DMS153 treated with DMSO at 0.1 percent for 48 hours (cell line): ENCODE measurements at regions not wholly inside any gene's neighbourhood (a gene's known extent, or its start where the extent isn't known, plus 50 kb on each side); places are given as distances from the start of the nearest gene placed in this dataset.
"Not testable (repeated sequence)": the region's sequence is repeated elsewhere in the genome, so short reads cannot be mapped to it uniquely, and the experiment has no call there.

Experiments used
- DNase-seq: peaks from one replicate; lab custom pipeline; 2025; ENCODE audit not compliant: unreplicated experiment; lab: John Stamatoyannopoulos, UW

DNA sequence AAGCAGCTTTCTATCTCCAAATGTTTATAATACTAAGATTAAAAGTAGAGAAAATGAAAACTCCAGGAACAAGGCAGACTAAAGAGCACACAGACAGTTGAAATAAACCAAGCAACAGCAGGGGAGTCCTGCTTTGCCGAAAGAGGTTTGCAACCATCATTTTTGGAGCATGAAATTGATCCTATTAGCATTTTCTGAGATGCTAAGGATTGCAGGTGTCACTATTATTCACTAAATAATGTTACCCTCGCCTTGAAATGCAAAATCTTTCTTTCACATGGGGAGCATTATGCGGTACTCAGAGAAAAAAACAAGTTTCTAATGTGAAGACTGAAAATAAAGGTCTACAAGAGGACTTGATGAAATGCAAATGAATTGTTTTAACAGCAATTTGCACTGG, 81.7 kb upstream of the DNAJC10 start:
- no peak for DNase-seq

DNA sequence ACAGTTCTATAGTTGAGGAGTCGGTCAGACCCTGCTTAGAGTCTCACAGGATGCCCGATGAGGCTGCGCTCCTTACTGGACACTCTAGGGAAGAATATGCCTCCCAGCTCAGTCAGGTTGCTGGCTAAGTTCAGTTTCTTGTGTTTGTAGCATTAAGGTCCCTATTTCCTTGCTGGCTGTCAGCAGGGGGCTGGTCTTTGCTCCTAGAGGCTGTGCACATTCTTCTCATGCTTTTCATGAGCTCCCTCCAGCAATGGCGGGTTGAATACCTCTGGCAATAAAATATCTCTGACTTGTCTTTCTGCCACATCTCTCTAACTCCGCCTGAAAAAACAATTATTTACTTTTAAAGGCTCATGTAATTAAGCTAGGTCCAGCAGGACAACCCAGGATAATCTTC, 79.4 kb upstream of the DNAJC10 start:
- no peak for DNase-seq

DNA sequence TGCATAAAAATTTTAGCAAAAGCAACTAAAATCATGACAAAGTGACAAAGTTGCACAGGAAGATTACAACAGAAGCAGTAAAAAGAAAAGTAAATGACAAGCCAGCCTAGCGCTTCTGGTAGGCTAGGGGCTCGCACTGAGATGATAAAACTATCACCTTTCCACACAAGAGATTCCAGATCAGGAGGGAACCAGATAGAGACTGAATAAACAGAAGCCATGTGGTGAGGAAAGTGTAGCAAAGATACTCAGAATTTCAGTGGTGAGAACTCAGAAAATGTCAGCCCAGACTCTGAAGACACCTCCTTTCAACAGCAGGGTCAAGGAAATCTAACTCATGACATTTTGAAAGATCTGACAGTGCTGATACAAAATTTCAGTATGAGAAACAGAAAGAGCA, 77.4 kb upstream of the DNAJC10 start:
- DNase-seq, result no peak

DNA sequence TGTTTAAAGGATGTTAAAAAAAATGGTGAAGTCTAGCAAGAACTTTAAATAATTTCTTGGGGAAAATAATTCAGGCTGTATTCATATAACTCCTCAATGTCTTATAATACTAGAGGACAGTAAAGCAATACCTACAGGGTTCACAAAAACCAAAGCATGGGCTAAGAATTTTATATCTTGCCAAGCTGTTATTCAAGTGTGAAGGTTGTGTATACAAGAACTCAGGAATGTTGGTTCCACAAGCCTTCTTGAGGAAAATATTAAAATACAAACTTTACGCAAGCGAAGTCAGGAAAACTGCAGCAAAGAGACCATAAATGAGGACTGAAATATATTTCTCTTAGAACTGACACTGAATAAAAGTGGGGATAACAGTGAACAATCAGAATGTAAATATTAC, 76.1 kb upstream of the DNAJC10 start:
- no peak for DNase-seq

GRCh38 chr2:182642328-182642727, 73.7 kb upstream of the DNAJC10 start:
- no peak for DNase-seq

DNA sequence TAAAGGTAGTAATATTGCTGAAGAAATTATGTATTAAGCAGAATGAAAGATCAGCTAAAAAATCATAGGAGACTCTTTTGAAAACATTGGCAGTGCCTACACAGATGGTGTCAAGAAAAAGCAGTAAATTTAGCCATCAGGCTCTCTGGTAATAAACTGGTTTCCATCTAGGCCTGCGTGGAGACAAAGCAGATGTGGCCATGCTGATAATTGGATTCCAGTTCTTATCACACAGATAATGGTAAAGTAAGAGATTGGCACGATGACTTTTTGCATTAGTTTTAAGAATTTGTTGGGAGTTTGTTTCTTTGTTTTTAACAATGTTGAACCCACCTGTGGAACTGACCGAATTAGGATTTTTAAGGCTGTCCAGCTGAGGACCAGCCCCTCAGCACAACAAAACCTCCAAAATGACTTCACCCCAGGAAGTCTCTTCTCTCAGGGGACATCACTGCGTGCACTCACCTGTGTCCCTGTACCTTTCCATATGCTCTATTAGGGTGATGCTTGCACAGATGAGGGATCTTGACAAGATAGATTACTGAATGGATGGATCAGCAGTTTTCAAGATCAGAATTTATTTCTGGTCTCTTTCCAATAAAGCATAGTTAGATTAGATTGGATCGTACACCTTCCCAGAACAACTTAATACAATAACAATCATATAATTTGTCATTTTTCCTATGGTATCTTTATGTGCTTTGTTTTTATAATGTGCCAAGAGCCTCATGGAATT, 69.1 kb upstream of the DNAJC10 start:
- DNase-seq, result no peak

DNA sequence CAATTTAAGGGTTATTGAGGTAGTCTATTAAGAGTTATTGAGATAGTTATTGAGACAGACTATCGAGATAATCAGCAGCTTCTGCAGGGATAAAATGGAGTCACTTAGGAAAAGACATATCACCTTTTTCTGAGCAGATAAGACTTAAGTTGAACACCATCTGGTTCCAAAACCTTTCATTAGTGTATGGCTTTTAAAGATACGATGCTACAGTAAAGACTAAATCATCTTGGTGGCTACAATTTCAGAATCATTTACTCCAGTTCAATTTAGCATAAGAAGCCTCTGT, 68.6 kb upstream of the DNAJC10 start:
- no peak for DNase-seq

DNA sequence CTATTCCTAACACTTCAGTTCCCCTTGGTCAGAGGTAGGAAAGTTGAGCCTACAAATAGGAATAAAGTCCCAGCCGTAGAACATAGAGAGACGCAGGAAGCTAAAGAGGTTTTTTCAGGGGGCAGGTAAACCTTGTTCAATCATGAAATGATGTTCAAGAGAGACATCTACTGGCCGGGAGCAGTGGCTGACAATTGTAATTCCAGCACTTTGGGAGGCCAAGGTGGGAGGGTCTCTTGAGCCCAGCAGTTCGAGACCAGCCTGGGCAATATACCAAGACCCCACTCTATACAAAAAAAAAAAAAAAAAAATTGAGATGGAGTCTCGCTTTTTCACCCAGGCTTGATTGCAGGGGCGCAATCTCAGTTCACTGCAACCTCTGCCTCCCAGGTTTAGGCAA, 66.7 kb upstream of the DNAJC10 start:
- peak; percentile 20 for DNase-seq

GRCh38 chr2:182650704-182651103, 65.4 kb upstream of the DNAJC10 start:
- DNase-seq, result peak; percentile 61

GRCh38 chr2:182652326-182652725, 63.7 kb upstream of the DNAJC10 start:
- no peak for DNase-seq

DNA sequence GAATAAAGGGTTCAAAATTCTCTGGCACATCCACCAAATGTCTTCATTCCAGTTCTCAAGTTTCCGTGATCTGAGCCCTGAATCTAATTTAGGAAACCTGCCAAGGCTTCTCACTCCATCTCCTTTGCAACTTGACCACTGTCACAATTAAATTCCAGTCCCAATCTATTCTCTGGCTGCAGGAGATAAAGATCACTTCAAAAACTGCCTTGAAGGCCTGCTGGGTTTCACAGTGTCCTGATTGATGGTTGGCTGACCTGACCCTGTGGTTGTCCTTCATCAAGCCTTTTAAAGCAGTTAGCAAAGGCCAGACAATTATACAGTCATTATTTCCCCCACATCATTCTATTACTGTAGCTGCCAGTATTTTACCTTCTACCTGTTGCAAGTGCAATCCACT, 60.3 kb upstream of the DNAJC10 start:
- no peak for DNase-seq

- no peak for DNase-seq
Measured at GRCh38 chr2:182664212-182664611, 51.8 kb upstream of the DNAJC10 start.

DNA sequence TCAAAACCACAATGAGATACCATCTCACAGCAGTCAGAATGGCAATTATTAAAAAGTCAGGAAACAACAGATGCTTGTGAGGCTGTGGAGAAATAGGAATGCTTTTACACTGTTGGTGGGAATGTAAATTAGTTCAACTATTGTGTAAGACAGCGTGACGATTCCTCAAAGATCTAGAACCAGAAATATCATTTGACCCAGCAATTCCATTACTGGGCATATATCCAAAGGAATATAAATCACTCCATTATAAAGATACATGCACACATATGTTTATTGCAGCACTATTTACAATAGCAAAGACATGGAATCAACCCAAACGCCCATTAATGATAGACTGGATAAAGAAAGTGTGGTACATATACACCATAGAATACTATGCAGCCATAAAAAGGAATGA, 50.6 kb upstream of the DNAJC10 start:
- not testable (repeated sequence) for DNase-seq
